ENCODE measurements at regions not wholly inside any gene's neighbourhood (a gene's known extent, or its start where the extent isn't known, plus 50 kb on each side); places are given as distances from the start of the nearest gene placed in this dataset.

GRCh38 chr6:86856379-86856778, 80.9 kb upstream of the HTR1E start:
- intact Hi-C loops (cut with micrococcal nuclease), result loop anchor here in 1 of 2 donors (2.0 kb wide), 1 partner anchor 934 kb away; no protein-coding TSS in a partner anchor
- Mint-ChIP-seq H3K27me3 (peaks cover 0 to 5% (median 0%) of the 10 kb centered on the region in 5 donors), H3K4me1 (no peaks in the 10 kb centered on the region), H3K27ac (no peak overlapping the region), H3K4me3 (no peak overlapping the region), H3K9me3 (peaks cover 0 to 3% (median 0%) of the 10 kb centered on the region in 11 donors), H3K36me3 (no peaks in the 10 kb centered on the region)
- POLR2A ChIA-PET, result no interaction called here
- DNase-seq (no peak), ATAC-seq (no peak)
- Histone ChIP-seq H3K9me3 (ENCODE audit: control insufficient read depth in 2 of 3, low read length in 3 of 3) (no peaks in the 10 kb centered on the region), H3K27me3 (ENCODE audit: control insufficient read depth in 2 of 2, insufficient read depth in 2 of 2, low read length in 2 of 2) (no peaks in the 10 kb centered on the region), H3K4me3 (ENCODE audit: low read length) (no peak overlapping the region), H3K27ac (ENCODE audit: low read depth, low read length) (no peak overlapping the region), H3K4me1 (ENCODE audit: control insufficient read depth in 2 of 2, insufficient read depth in 2 of 2, low read length in 2 of 2) (no peaks in the 10 kb centered on the region), H3K36me3 (ENCODE audit: control insufficient read depth in 2 of 3, insufficient read depth in 3 of 3, low read length in 3 of 3) (no peaks in the 10 kb centered on the region)
- CTCF ChIA-PET, result interaction anchor here (0.7 kb wide), 1 partner anchor 655 kb away, joined by 4 read pairs; no protein-coding TSS in a partner anchor

GRCh38 chr6:86848986-86849385, 88.3 kb upstream of the HTR1E start:
- Histone ChIP-seq H3K9me3 (ENCODE audit: control insufficient read depth in 2 of 3, low read length in 3 of 3) (no peaks in the 10 kb centered on the region), H3K4me1 (ENCODE audit: control insufficient read depth in 2 of 2, insufficient read depth in 2 of 2, low read length in 2 of 2) (no peaks in the 10 kb centered on the region), H3K27me3 (ENCODE audit: control insufficient read depth in 2 of 2, insufficient read depth in 2 of 2, low read length in 2 of 2) (no peaks in the 10 kb centered on the region), H3K4me3 (ENCODE audit: low read length) (no peak overlapping the region), H3K27ac (ENCODE audit: low read depth, low read length) (no peak overlapping the region), H3K36me3 (ENCODE audit: control insufficient read depth in 2 of 3, insufficient read depth in 3 of 3, low read length in 3 of 3) (no peaks in the 10 kb centered on the region)
- Mint-ChIP-seq H3K9me3 (peaks cover 0 to 10% (median 3%) of the 10 kb centered on the region in 11 donors), H3K27me3 (peaks cover 0 to 12% (median 0%) of the 10 kb centered on the region in 5 donors), H3K36me3 (no peaks in the 10 kb centered on the region), H3K4me1 (no peaks in the 10 kb centered on the region), H3K4me3 (no peak overlapping the region), H3K27ac (no peak overlapping the region)
- intact Hi-C loops (cut with micrococcal nuclease), result no loop called here
- no peak for ATAC-seq
- ChIA-PET CTCF (no interaction called here), POLR2A (no interaction called here)
- no peak for DNase-seq

- H3K4me1 ChIP-seq (ENCODE audit: control insufficient read depth in 2 of 2, insufficient read depth in 2 of 2, low read length in 2 of 2), result no peaks in the 10 kb centered on the region
- ChIA-PET CTCF (no interaction called here), POLR2A (no interaction called here)
- Mint-ChIP-seq H3K4me1 (no peaks in the 10 kb centered on the region), H3K27ac (no peak overlapping the region), H3K9me3 (peaks cover 0 to 10% (median 1%) of the 10 kb centered on the region in 11 donors), H3K36me3 (no peaks in the 10 kb centered on the region), H3K4me3 (no peak overlapping the region), H3K27me3 (peaks cover 0 to 6% (median 0%) of the 10 kb centered on the region in 5 donors)
- H3K36me3 ChIP-seq (ENCODE audit: control insufficient read depth in 2 of 3, insufficient read depth in 3 of 3, low read length in 3 of 3), result no peaks in the 10 kb centered on the region
- no peak overlapping the region for H3K27ac ChIP-seq (ENCODE audit: low read depth, low read length)
- no peak for DNase-seq
- H3K9me3 ChIP-seq (ENCODE audit: control insufficient read depth in 2 of 3, low read length in 3 of 3), result no peaks in the 10 kb centered on the region
- intact Hi-C loops (cut with micrococcal nuclease), result no loop called here
- no peaks in the 10 kb centered on the region for H3K27me3 ChIP-seq (ENCODE audit: control insufficient read depth in 2 of 2, insufficient read depth in 2 of 2, low read length in 2 of 2)
- no peak for ATAC-seq
- H3K4me3 ChIP-seq (ENCODE audit: low read length), result no peak overlapping the region
These were observed 104.6 kb upstream of the HTR1E start for GRCh38 chr6:86832686-86833085.

GRCh38 chr6:86825436-86825835, 111.9 kb upstream of the HTR1E start:
- H3K27me3 Mint-ChIP-seq, result peaks cover 0 to 6% (median 0%) of the 10 kb centered on the region in 5 donors
- Histone ChIP-seq H3K36me3 (ENCODE audit: control insufficient read depth in 2 of 3, insufficient read depth in 3 of 3, low read length in 3 of 3) (no peaks in the 10 kb centered on the region), H3K4me3 (ENCODE audit: low read length) (no peak overlapping the region), H3K27ac (ENCODE audit: low read depth, low read length) (no peak overlapping the region), H3K27me3 (ENCODE audit: control insufficient read depth in 2 of 2, insufficient read depth in 2 of 2, low read length in 2 of 2) (no peaks in the 10 kb centered on the region), H3K4me1 (ENCODE audit: control insufficient read depth in 2 of 2, insufficient read depth in 2 of 2, low read length in 2 of 2) (no peaks in the 10 kb centered on the region), H3K9me3 (ENCODE audit: control insufficient read depth in 2 of 3, low read length in 3 of 3) (no peaks in the 10 kb centered on the region)
- H3K9me3 Mint-ChIP-seq, result peaks cover 0 to 5% (median 0%) of the 10 kb centered on the region in 11 donors
- ATAC-seq (no peak), DNase-seq (no peak)
- no peak overlapping the region for H3K27ac Mint-ChIP-seq
- H3K4me3 Mint-ChIP-seq, result no peak overlapping the region
- CTCF ChIA-PET, result no interaction called here
- POLR2A ChIA-PET, result no interaction called here
- intact Hi-C loops (cut with micrococcal nuclease), result no loop called here
- no peaks in the 10 kb centered on the region for H3K36me3 Mint-ChIP-seq
- H3K4me1 Mint-ChIP-seq, result no peaks in the 10 kb centered on the region

GRCh38 chr6:86822747-86823146, 114.6 kb upstream of the HTR1E start:
- H3K36me3 Mint-ChIP-seq, result no peaks in the 10 kb centered on the region
- POLR2A ChIA-PET, result no interaction called here
- Histone ChIP-seq H3K4me3 (ENCODE audit: low read length) (no peak overlapping the region), H3K9me3 (ENCODE audit: control insufficient read depth in 2 of 3, low read length in 3 of 3) (no peaks in the 10 kb centered on the region), H3K27me3 (ENCODE audit: control insufficient read depth in 2 of 2, insufficient read depth in 2 of 2, low read length in 2 of 2) (no peaks in the 10 kb centered on the region), H3K4me1 (ENCODE audit: control insufficient read depth in 2 of 2, insufficient read depth in 2 of 2, low read length in 2 of 2) (no peaks in the 10 kb centered on the region), H3K27ac (ENCODE audit: low read depth, low read length) (no peak overlapping the region), H3K36me3 (ENCODE audit: control insufficient read depth in 2 of 3, insufficient read depth in 3 of 3, low read length in 3 of 3) (no peaks in the 10 kb centered on the region)
- H3K4me1 Mint-ChIP-seq, result no peaks in the 10 kb centered on the region
- ATAC-seq (no peak), DNase-seq (no peak)
- no peak overlapping the region for H3K4me3 Mint-ChIP-seq
- intact Hi-C loops (cut with micrococcal nuclease), result no loop called here
- no peak overlapping the region for H3K27ac Mint-ChIP-seq
- H3K9me3 Mint-ChIP-seq, result peaks cover 0 to 12% (median 3%) of the 10 kb centered on the region in 11 donors
- CTCF ChIA-PET, result no interaction called here
- no peaks in the 10 kb centered on the region for H3K27me3 Mint-ChIP-seq

GRCh38 chr6:86820750-86821149, 116.6 kb upstream of the HTR1E start:
- Histone ChIP-seq H3K4me1 (ENCODE audit: control insufficient read depth in 2 of 2, insufficient read depth in 2 of 2, low read length in 2 of 2) (no peaks in the 10 kb centered on the region), H3K27me3 (ENCODE audit: control insufficient read depth in 2 of 2, insufficient read depth in 2 of 2, low read length in 2 of 2) (no peaks in the 10 kb centered on the region), H3K4me3 (ENCODE audit: low read length) (no peak overlapping the region), H3K27ac (ENCODE audit: low read depth, low read length) (no peak overlapping the region), H3K36me3 (ENCODE audit: control insufficient read depth in 2 of 3, insufficient read depth in 3 of 3, low read length in 3 of 3) (no peaks in the 10 kb centered on the region), H3K9me3 (ENCODE audit: control insufficient read depth in 2 of 3, low read length in 3 of 3) (no peaks in the 10 kb centered on the region)
- no peak for ATAC-seq
- Mint-ChIP-seq H3K4me1 (no peaks in the 10 kb centered on the region), H3K27me3 (peaks cover 0 to 5% (median 0%) of the 10 kb centered on the region in 5 donors), H3K9me3 (peaks cover 0 to 17% (median 3%) of the 10 kb centered on the region in 11 donors), H3K36me3 (no peaks in the 10 kb centered on the region), H3K27ac (no peak overlapping the region), H3K4me3 (no peak overlapping the region)
- intact Hi-C loops (cut with micrococcal nuclease), result no loop called here
- POLR2A ChIA-PET, result no interaction called here
- DNase-seq, result no peak
- CTCF ChIA-PET, result no interaction called here

GRCh38 chr6:86793649-86794048, 143.7 kb upstream of the HTR1E start:
- no peak overlapping the region for H3K27ac Mint-ChIP-seq
- H3K4me1 Mint-ChIP-seq, result no peaks in the 10 kb centered on the region
- Histone ChIP-seq H3K4me3 (ENCODE audit: low read length) (no peak overlapping the region), H3K4me1 (ENCODE audit: control insufficient read depth in 2 of 2, insufficient read depth in 2 of 2, low read length in 2 of 2) (no peaks in the 10 kb centered on the region), H3K27me3 (ENCODE audit: control insufficient read depth in 2 of 2, insufficient read depth in 2 of 2, low read length in 2 of 2) (no peaks in the 10 kb centered on the region), H3K27ac (ENCODE audit: low read depth, low read length) (no peak overlapping the region), H3K9me3 (ENCODE audit: control insufficient read depth in 2 of 3, low read length in 3 of 3) (no peaks in the 10 kb centered on the region), H3K36me3 (ENCODE audit: control insufficient read depth in 2 of 3, insufficient read depth in 3 of 3, low read length in 3 of 3) (no peaks in the 10 kb centered on the region)
- POLR2A ChIA-PET, result no interaction called here
- intact Hi-C loops (cut with micrococcal nuclease), result no loop called here
- H3K4me3 Mint-ChIP-seq, result no peak overlapping the region
- no peak for ATAC-seq
- no peaks in the 10 kb centered on the region for H3K27me3 Mint-ChIP-seq
- peaks cover 0 to 10% (median 6%) of the 10 kb centered on the region in 11 donors for H3K9me3 Mint-ChIP-seq
- H3K36me3 Mint-ChIP-seq, result no peaks in the 10 kb centered on the region
- DNase-seq, result no peak
- CTCF ChIA-PET, result no interaction called here
